ENCODE measurements at regions not wholly inside any gene's neighbourhood (a gene's known extent, or its start where the extent isn't known, plus 50 kb on each side); places are given as distances from the start of the nearest gene placed in this dataset.
A peak's percentile ranks its signal among the peaks of the same experiment; 100 is the strongest.
"Not testable (repeated sequence)": the region's sequence is repeated elsewhere in the genome, so short reads cannot be mapped to it uniquely, and the experiment has no call there.

GRCh38 chr3:143179603-143180002 is 60.0 kb downstream of the CHST2 start:
- BruUV-seq (replicated peaks) = no TSS peak
- in situ Hi-C loops (cut with MboI) (no loop called here), intact Hi-C loops (cut with micrococcal nuclease; ENCODE audit: unreplicated experiment) (loop anchor here (1.0 kb wide), 1 partner anchor 28 kb away; no protein-coding TSS in a partner anchor)
- TF ChIP-seq MEF2A (IDR thresholded peaks at IDR 0.05; ENCODE audit: insufficient read depth, low read depth, low read length) = no peak
- no peak for TF ChIP-seq RBBP5 (conservative IDR thresholded peaks at IDR 0.05)
- no peak for TF ChIP-seq ELK1 (IDR thresholded peaks at IDR 0.05; ENCODE audit: low read depth, low read length)
- TF ChIP-seq NFYA (IDR thresholded peaks at IDR 0.05; ENCODE audit: borderline replicate concordance, low read depth, low read length) = no peak
- TF ChIP-seq ZNF274 (IDR thresholded peaks at IDR 0.05; ENCODE audit: insufficient read depth, insufficient read length) = no peak
- TF ChIP-seq ATF3 (IDR thresholded peaks at IDR 0.05; ENCODE audit: borderline replicate concordance, extremely low read depth, low read depth, low read length) = no peak
- TF ChIP-seq SKIL (IDR thresholded peaks at IDR 0.05; ENCODE audit: low read depth, poor library complexity, severe bottlenecking) = no peak
- no peaks in the 10 kb centered on the region for H3K36me3 ChIP-seq (ENCODE audit: control insufficient read depth in 2 of 2, insufficient read depth in 2 of 2, low read length in 1 of 2)
- peaks cover 3% of the 10 kb centered on the region; the same call in 2 of the 3 replicates for H3K9me3 ChIP-seq (replicated peaks; ENCODE audit: control insufficient read depth, insufficient read depth, low read length)
- no peak overlapping the region for H3K9ac ChIP-seq (ENCODE audit: control insufficient read depth, insufficient read depth, low read length)
- 58% methylated on average over 5 of the region's 5 CpGs for whole genome bisulfite sequencing (ENCODE audit: insufficient coverage, insufficient replicate concordance, low lambda C conversion rate, missing lambda C conversion rate)
- ChIA-PET RAD21 (ENCODE audit: unreplicated experiment) (no interaction called here), POLR2A (no interaction called here), SMC1A (ENCODE audit: uncharacterized antibody, unreplicated experiment) (interaction anchor here (1.3 kb wide), 1 partner anchor 20 kb away, joined by 3 read pairs; no protein-coding TSS in a partner anchor), CTCF (no interaction called here)
- H4K20me1 ChIP-seq (ENCODE audit: control insufficient read depth, insufficient read depth) = no peaks in the 10 kb centered on the region
- H3K79me2 ChIP-seq (ENCODE audit: control insufficient read depth, insufficient read depth, low read length) = no peaks in the 10 kb centered on the region
- H3K4me3 ChIP-seq = no peak overlapping the region
- no peak for FAIRE-seq
- DNase-seq (ENCODE audit: low read depth, low spot score) = no peak
- H3K27ac ChIP-seq (ENCODE audit: control insufficient read depth, insufficient read depth) = no peak overlapping the region; the same call in 1 of the 2 replicates
- H3K4me2 ChIP-seq (ENCODE audit: control insufficient read depth, insufficient read depth) = no peak overlapping the region
- no peaks in the 10 kb centered on the region for H3K27me3 ChIP-seq (replicated peaks in 1 of 2; ENCODE audit: control insufficient read depth in 2 of 2, insufficient read depth in 2 of 2, low read length in 1 of 2)
- no peak overlapping the region for H2AFZ ChIP-seq (ENCODE audit: control insufficient read depth, low read depth, low read length)
- no peak for ATAC-seq
- no peaks in the 10 kb centered on the region; the same call in 1 of the 2 replicates for H3K4me1 ChIP-seq (ENCODE audit: control insufficient read depth, insufficient read depth, low read length)

- H3K36me3 ChIP-seq (ENCODE audit: control insufficient read depth in 2 of 2, insufficient read depth in 2 of 2, low read length in 1 of 2); H3K9me3 ChIP-seq (replicated peaks; ENCODE audit: control insufficient read depth, insufficient read depth, low read length); H3K9ac ChIP-seq (ENCODE audit: control insufficient read depth, insufficient read depth, low read length); H3K4me1 ChIP-seq (ENCODE audit: control insufficient read depth, insufficient read depth, low read length); H3K27ac ChIP-seq (ENCODE audit: control insufficient read depth, insufficient read depth); FAIRE-seq; H3K4me3 ChIP-seq; H3K79me2 ChIP-seq (ENCODE audit: control insufficient read depth, insufficient read depth, low read length); H4K20me1 ChIP-seq (ENCODE audit: control insufficient read depth, insufficient read depth); H2AFZ ChIP-seq (ENCODE audit: control insufficient read depth, low read depth, low read length); H3K4me2 ChIP-seq (ENCODE audit: control insufficient read depth, insufficient read depth); DNase-seq (ENCODE audit: low read depth, low spot score); ATAC-seq; in situ Hi-C loops (cut with MboI); H3K27me3 ChIP-seq (replicated peaks in 1 of 2; ENCODE audit: control insufficient read depth in 2 of 2, insufficient read depth in 2 of 2, low read length in 1 of 2): not testable (repeated sequence)
- ChIA-PET CTCF (interaction anchor here (0.7 kb wide), 1 partner anchor 15 kb away, joined by 3 read pairs; no protein-coding TSS in a partner anchor), SMC1A (ENCODE audit: uncharacterized antibody, unreplicated experiment) (interaction anchor here (0.7 to 2.2 kb wide), 7 partner anchors 9 to 56 kb away, joined by 3 to 8 read pairs (median 3); no protein-coding TSS in a partner anchor), RAD21 (ENCODE audit: unreplicated experiment) (interaction anchor here (1.1 to 1.5 kb wide), 5 partner anchors 22 to 145 kb away, joined by 3 to 10 read pairs (median 4); no protein-coding TSS in a partner anchor), POLR2A (interaction anchor here (0.6 kb wide), 1 partner anchor 45 kb away, joined by 3 read pairs; no protein-coding TSS in a partner anchor)
- WGBS (ENCODE audit: insufficient coverage, insufficient replicate concordance, low lambda C conversion rate, missing lambda C conversion rate) = 23% methylated on average over 2 of the region's 2 CpGs
- intact Hi-C loops (cut with micrococcal nuclease; ENCODE audit: unreplicated experiment) = loop anchor here (1.0 kb wide), 1 partner anchor 26 kb away; no protein-coding TSS in a partner anchor
- TSS peak; percentile 88 for BruUV-seq (replicated peaks)
Observed at GRCh38 chr3:143180860-143181259, 61.3 kb downstream of the CHST2 start.

Data from GM12878 (cell line).